Activated naive CD4-positive, alpha-beta T cell treated with anti-CD3 and anti-CD28 coated beads, Interleukin-2, amount 10 ng/mL, durations not matched to agents 7 days and 5 days (primary cell): ENCODE measurements at regions not wholly inside any gene's neighbourhood (a gene's known extent, or its start where the extent isn't known, plus 50 kb on each side); places are given as distances from the start of the nearest gene placed in this dataset.
"Not testable (repeated sequence)": the region's sequence is repeated elsewhere in the genome, so short reads cannot be mapped to it uniquely, and the experiment has no call there.

Experiments
- CTCF ChIA-PET: fragments of 350-600 bp; sonication (Branson Sonifier 250); formaldehyde crosslinking; loops from one replicate; lab custom pipeline; 2021; ENCODE audit warnings: antibody characterized with exemption; lab: Charles Lee
- DNase-seq: peaks from one replicate; pipeline ENCODE4 v3.0.0-alpha.2; 2020
- H3K27ac Mint-ChIP-seq: one replicate; pipeline ENCODE4 v1.8.0; 2021; ENCODE audit warnings: mild to moderate bottlenecking, moderate library complexity, mixed read lengths
- H3K27me3 Mint-ChIP-seq: one replicate; pipeline ENCODE4 v1.8.0; 2021; ENCODE audit warnings: mild to moderate bottlenecking, mixed read lengths
- H3K36me3 Mint-ChIP-seq: one replicate; pipeline ENCODE4 v1.8.0; 2021; ENCODE audit warnings: mixed read lengths
- H3K4me1 Mint-ChIP-seq: one replicate; pipeline ENCODE4 v1.8.0; 2021; ENCODE audit warnings: mixed read lengths
- H3K4me3 Mint-ChIP-seq: one replicate; pipeline ENCODE4 v1.8.0; 2021; ENCODE audit warnings: mild to moderate bottlenecking, moderate library complexity, mixed read lengths
- H3K9me3 Mint-ChIP-seq: one replicate; pipeline ENCODE4 v1.8.0; 2021; ENCODE audit warnings: mixed read lengths

DNA sequence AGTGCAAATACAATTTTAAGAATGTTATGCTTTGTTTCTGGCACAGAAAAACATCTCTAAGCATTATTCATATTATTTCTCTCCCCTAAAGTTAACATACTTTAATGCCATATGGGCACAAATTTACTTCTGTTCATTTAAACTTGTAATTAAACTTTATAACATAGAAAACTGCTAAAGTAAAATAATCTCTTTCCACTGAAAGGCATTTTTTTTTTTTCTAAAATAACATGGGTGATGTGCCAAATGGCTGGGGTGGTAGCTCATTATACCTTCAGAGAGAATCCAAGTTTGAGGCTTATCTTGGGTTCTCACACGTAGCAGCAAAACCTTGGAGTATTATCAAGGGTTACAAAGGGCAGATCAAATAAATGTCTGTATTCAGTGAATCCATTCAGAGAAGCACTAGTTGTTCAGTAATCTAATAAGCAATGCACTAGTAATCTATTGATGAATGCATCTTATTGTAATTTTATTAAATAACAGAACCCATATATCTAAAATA lies 257.6 kb upstream of the POU5F2 start:
- CTCF ChIA-PET, result no interaction called here
- no peak for DNase-seq
- H3K27me3 Mint-ChIP-seq, result no peaks in the 10 kb centered on the region
- H3K4me1 Mint-ChIP-seq, result peaks cover 2% of the 10 kb centered on the region
- peaks cover 7% of the 10 kb centered on the region for H3K9me3 Mint-ChIP-seq
- no peak overlapping the region for H3K27ac Mint-ChIP-seq
- H3K36me3 Mint-ChIP-seq, result peaks cover 6% of the 10 kb centered on the region
- no peak overlapping the region for H3K4me3 Mint-ChIP-seq

DNA sequence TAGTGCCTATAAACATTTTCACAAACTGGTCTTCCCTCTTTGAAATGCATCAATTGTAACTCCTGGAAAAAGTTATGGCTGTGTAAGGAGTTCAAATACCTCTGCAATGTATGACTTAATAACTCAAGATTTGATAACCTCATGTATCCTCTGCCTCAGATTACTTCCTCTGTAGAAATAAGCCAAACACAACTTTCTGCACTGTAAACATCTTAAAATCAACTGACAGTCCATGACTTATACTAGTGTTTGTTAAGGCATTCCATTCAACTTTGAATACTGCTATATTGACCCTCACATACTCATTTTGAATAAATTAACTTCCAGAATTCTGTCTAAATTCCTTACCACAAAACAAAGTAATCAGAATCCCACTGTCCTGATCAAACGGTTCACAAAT lies 256.2 kb upstream of the POU5F2 start:
- H3K36me3 Mint-ChIP-seq, result peaks cover 6% of the 10 kb centered on the region
- H3K4me3 Mint-ChIP-seq, result no peak overlapping the region
- peaks cover 2% of the 10 kb centered on the region for H3K4me1 Mint-ChIP-seq
- DNase-seq, result no peak
- H3K9me3 Mint-ChIP-seq, result peaks cover 7% of the 10 kb centered on the region
- no peaks in the 10 kb centered on the region for H3K27me3 Mint-ChIP-seq
- CTCF ChIA-PET, result no interaction called here
- H3K27ac Mint-ChIP-seq, result no peak overlapping the region

DNA sequence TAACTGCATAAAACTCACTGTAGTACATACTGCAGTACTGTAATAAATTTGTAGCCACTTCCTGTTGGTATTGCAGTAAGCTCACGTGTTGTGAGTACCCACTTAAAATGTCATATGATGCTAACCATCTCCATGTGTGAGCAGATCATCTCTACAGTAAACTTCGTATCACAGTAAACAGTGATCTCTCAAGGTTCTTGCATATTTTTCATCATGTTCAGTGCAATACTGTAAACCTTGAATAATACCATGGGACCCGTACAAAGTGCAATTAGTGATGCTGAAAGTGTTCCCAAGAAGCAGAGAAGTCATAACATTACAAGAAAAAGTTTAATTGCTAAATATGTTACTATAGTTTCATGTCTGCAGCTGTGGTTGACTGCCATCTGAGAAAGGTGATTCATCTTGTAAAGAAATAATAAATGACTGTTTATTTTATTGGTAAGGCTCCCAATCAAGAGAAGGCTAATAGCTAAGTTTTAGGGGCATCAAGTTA lies 253.8 kb upstream of the POU5F2 start:
- CTCF ChIA-PET, result no interaction called here

DNA sequence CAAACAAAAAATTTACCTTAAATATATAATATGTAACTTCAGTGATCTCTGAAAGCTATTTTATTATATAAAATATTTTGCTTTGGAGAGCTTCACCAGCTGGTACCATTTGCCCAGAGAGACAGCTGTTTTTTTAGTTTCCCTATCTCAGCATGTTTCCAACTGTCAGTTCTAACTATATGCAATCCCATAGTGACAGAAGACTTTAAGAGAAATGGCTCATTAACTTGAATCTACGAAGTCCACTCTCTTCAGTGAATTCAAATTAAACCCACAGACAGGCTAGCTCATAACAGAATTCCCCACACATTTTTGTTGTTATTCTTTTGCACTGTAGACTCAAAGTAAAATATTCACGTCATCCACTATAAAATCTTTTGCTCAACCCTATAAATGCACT lies 251.8 kb upstream of the POU5F2 start:
- Mint-ChIP-seq H3K27ac (no peak overlapping the region), H3K4me1 (peaks cover 2% of the 10 kb centered on the region), H3K27me3 (no peaks in the 10 kb centered on the region), H3K9me3 (no peaks in the 10 kb centered on the region), H3K36me3 (no peaks in the 10 kb centered on the region), H3K4me3 (no peak overlapping the region)
- CTCF ChIA-PET, result no interaction called here
- no peak for DNase-seq

More for the DNA sequence above, 253.8 kb upstream of the POU5F2 start:
- Mint-ChIP-seq H3K9me3 (no peaks in the 10 kb centered on the region), H3K4me3 (no peak overlapping the region), H3K36me3 (no peaks in the 10 kb centered on the region), H3K27ac (no peak overlapping the region), H3K4me1 (peaks cover 2% of the 10 kb centered on the region), H3K27me3 (no peaks in the 10 kb centered on the region)
- DNase-seq, result no peak

DNA sequence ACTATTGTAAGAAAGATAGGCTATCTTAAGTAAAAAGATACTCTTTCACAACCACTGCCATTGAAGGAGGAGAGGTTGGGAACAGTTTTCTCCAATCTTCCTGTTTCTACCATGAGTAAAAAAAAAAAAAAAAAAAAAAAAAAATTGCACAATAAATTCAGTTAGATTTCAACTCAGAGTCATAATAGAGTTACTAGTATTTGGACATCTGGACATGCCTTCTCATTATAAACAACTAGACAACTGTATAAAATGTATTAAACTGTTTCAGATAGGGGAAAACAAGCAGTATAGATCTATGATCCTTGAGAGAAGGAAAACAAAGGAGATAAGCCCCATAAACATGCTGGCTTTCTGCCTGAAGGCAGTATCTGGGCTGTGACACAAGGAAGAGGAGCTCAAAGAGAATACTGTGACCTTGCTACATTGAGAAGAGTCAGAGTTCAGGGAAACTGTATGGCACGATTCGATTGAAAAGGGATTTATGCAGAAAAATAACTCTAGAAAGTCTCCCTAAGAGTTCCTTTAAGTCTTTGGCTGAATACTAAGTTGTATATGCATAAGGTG lies 249.2 kb upstream of the POU5F2 start:
- H3K27ac Mint-ChIP-seq, result no peak overlapping the region
- H3K36me3 Mint-ChIP-seq, result no peaks in the 10 kb centered on the region
- H3K4me1 Mint-ChIP-seq, result peaks cover 2% of the 10 kb centered on the region
- H3K9me3 Mint-ChIP-seq, result peaks cover 2% of the 10 kb centered on the region
- no peaks in the 10 kb centered on the region for H3K27me3 Mint-ChIP-seq
- CTCF ChIA-PET, result no interaction called here
- no peak overlapping the region for H3K4me3 Mint-ChIP-seq
- DNase-seq, result no peak

DNA sequence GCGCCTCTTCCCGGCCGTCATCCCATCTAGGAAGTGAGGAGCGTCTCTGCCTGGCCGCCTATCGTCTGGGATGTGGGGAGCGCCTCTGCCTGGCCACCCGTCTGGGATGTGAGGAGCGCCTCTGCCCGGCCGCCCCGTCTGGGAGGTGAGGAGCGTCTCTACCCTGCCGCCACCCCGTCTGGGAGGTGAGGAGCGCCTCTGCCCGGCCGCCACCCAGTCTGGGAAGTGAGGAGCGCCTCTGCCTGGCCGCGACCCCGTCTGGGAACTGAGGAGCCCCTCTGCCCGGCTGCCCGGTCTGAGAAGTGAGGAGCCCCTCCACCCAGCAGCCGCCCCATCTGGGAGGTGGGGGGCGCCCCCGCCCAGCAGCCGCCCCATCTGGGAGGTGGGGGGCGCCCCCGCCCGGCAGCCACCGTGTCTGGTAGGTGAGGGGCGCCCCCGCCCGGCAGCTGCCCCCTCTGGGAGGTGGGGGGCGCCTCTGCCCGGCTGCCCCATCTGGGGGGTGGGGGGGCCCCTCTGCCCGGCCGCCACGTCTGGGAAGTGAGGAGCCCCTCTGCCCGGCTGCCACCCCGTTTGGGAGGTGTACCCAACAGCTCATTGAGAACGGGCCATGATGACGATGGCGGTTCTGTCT lies 244.7 kb upstream of the POU5F2 start:
- H3K27me3 Mint-ChIP-seq, H3K4me3 Mint-ChIP-seq, H3K9me3 Mint-ChIP-seq, H3K27ac Mint-ChIP-seq, CTCF ChIA-PET, H3K36me3 Mint-ChIP-seq, H3K4me1 Mint-ChIP-seq, DNase-seq: not testable (repeated sequence)

DNA sequence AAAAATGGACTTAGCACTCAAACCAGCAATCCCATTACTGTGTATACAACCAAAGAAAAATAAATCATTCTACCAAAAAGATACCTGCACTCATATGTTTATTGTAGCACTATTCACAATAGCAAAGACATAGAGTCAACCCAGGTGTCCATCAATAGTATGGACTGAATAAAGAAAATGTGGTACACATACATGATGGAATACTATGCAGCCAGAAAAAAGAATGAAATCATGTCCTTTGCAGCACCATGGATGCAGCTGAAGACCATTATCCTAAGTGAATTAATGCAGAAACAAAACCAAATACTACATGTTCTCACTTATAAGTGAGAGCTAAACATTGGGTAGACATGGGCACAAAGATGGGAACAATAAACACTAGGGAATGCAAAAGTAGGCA lies 236.8 kb upstream of the POU5F2 start:
- no peak overlapping the region for H3K27ac Mint-ChIP-seq
- H3K9me3 Mint-ChIP-seq, result peaks cover 33% of the 10 kb centered on the region
- no peaks in the 10 kb centered on the region for H3K27me3 Mint-ChIP-seq
- H3K36me3 Mint-ChIP-seq, result peaks cover 8% of the 10 kb centered on the region
- H3K4me3 Mint-ChIP-seq, result no peak overlapping the region
- no peaks in the 10 kb centered on the region for H3K4me1 Mint-ChIP-seq
- no peak for DNase-seq
- CTCF ChIA-PET, result no interaction called here

DNA sequence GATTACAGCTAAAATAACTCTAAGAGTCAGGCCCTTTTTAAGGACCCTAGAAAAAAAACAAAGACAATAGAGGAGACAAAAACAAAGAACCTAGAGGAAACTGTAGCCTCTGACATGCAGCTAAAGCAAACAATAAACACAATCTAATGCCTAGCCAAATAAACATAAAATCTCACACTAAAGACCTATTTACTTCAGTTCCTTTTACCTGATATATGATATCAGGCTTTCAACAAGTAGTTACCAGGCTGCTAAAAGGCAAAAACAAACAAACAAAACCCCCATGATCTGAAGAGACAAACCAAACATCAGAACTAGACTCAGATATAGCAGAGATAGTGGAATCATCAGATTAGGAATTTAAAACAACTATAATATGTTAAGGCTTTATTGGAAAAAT lies 226.5 kb upstream of the POU5F2 start:
- H3K4me1 Mint-ChIP-seq, result no peaks in the 10 kb centered on the region
- H3K36me3 Mint-ChIP-seq, result peaks cover 4% of the 10 kb centered on the region
- no peak overlapping the region for H3K4me3 Mint-ChIP-seq
- H3K27ac Mint-ChIP-seq, result no peak overlapping the region
- CTCF ChIA-PET, result no interaction called here
- H3K9me3 Mint-ChIP-seq, result no peaks in the 10 kb centered on the region
- no peaks in the 10 kb centered on the region for H3K27me3 Mint-ChIP-seq
- no peak for DNase-seq

DNA sequence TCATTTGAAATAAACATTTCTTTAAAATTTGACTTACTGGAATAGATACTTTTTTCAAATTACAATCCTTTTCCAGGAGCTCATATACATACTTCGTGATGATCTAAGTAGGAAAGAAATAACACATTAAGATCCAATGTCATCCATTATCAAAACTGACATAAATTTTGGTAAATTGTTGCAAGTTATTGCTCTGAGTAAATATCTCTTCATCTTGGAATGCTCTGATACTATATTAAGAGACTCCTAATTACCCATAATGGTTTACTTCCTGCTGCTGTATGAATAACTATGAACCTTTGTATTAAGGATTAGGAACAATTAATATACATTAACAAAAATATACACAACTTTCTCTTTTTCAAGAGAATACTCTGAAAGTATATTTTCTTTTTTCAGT lies 223.0 kb upstream of the POU5F2 start:
- no peak overlapping the region for H3K27ac Mint-ChIP-seq
- H3K4me3 Mint-ChIP-seq, result no peak overlapping the region
- DNase-seq, result no peak
- H3K36me3 Mint-ChIP-seq, result peaks cover 4% of the 10 kb centered on the region
- H3K4me1 Mint-ChIP-seq, result no peaks in the 10 kb centered on the region
- no peaks in the 10 kb centered on the region for H3K27me3 Mint-ChIP-seq
- CTCF ChIA-PET, result no interaction called here
- H3K9me3 Mint-ChIP-seq, result no peaks in the 10 kb centered on the region

DNA sequence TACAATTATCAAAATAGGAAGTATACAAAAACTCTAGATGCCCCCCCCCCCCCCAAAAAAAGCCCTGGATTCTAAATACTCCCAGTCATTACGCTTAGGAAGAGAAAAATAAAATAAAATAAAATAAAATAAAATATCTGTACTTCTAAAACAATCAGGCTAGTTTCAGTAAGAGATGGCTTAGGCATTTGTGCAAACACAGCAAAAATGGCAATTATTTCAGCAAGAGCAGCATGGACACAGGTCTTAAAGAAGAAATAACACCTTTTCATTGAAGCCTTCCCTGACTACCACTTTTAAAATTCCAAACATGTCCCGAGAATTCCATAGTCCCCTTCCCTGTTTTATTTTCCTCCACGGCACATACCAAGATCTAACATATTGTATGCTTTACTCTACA lies 218.6 kb upstream of the POU5F2 start:
- peaks cover 1% of the 10 kb centered on the region for H3K36me3 Mint-ChIP-seq
- no peak overlapping the region for H3K4me3 Mint-ChIP-seq
- CTCF ChIA-PET, result no interaction called here

DNA sequence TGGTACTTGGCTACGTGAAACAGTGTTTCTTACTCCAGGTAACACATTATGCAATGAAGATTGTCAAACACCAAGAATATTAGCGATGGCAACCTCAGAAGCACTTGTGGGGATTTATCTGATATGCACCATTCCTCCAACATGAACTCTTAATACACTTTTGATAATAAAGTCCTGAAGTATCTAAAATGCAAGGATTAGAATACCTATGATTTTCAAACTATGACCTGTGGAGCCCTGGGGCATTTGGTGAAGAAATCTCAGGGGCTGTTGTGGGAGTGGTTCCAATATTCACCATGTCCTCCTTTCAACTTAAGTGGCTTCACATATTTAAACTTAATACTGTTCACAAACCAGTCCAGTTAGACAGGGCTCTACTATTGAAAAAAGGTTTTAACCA lies 214.6 kb upstream of the POU5F2 start:
- Mint-ChIP-seq H3K4me1 (no peaks in the 10 kb centered on the region), H3K27me3 (no peaks in the 10 kb centered on the region), H3K9me3 (no peaks in the 10 kb centered on the region), H3K4me3 (no peak overlapping the region), H3K27ac (no peak overlapping the region), H3K36me3 (peaks cover 6% of the 10 kb centered on the region)
- CTCF ChIA-PET, result no interaction called here
- DNase-seq, result no peak

More for the DNA sequence above, 218.6 kb upstream of the POU5F2 start:
- DNase-seq, result no peak
- Mint-ChIP-seq H3K27ac (no peak overlapping the region), H3K4me1 (no peaks in the 10 kb centered on the region), H3K27me3 (no peaks in the 10 kb centered on the region), H3K9me3 (no peaks in the 10 kb centered on the region)

DNA sequence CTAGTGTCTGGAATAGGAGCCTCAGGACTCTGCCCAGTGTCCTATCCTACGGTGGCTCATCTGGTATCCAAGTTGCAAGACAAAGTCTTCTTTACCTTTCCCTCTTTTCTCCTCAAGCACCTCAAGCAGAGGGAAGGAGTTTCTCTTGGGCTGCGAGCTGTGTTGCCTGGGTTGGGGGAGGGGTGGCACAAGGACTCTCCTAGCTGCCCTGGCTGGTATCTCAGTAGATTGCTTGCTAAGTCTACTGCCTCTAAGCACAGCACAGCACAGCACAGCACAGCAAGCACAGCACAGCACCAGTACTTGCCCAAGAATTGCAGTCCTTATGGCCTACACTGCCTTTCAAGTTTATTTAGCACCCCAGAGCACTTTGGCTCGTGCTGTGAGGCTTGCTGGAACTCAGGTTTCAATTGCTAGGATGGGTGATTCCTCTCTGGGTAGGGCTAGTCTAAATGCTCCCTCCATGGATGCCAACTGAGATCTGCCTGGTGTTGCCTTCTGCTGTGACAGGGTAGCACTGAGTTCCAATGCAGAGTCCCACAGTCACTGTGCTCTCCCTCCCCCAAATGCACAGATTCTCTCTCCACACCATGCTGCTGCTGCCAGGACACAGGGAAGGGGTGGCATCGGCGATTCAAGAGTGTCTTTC lies 213.1 kb upstream of the POU5F2 start:
- CTCF ChIA-PET, result no interaction called here
- no peak for DNase-seq
- peaks cover 6% of the 10 kb centered on the region for H3K36me3 Mint-ChIP-seq

DNA sequence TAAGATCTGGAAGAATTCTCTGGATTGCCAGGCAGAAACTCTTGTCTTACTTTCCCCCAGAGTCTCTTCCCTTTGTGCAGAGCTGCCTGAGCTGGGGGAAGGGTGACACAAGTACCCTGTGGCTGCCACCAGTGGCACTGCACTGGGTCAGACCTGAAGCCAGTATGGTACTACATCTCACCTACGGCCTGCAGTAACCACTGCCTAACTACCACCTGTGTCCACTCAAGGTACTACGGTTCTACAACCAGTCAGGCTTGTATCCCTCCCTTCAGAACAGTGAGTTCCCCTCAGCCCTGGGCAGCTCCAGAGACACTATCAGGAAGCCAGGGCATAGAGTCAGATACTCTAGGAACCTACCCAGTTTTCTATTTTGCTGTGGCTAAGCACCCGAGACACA lies 212.0 kb upstream of the POU5F2 start:
- Mint-ChIP-seq H3K27ac (no peak overlapping the region), H3K36me3 (peaks cover 6% of the 10 kb centered on the region), H3K27me3 (no peaks in the 10 kb centered on the region), H3K4me1 (no peaks in the 10 kb centered on the region), H3K4me3 (no peak overlapping the region), H3K9me3 (peaks cover 3% of the 10 kb centered on the region)
- CTCF ChIA-PET, result no interaction called here
- no peak for DNase-seq

More for the DNA sequence above, 213.1 kb upstream of the POU5F2 start:
- Mint-ChIP-seq H3K9me3 (peaks cover 3% of the 10 kb centered on the region), H3K27ac (no peak overlapping the region), H3K4me1 (no peaks in the 10 kb centered on the region), H3K27me3 (no peaks in the 10 kb centered on the region), H3K4me3 (no peak overlapping the region)

DNA sequence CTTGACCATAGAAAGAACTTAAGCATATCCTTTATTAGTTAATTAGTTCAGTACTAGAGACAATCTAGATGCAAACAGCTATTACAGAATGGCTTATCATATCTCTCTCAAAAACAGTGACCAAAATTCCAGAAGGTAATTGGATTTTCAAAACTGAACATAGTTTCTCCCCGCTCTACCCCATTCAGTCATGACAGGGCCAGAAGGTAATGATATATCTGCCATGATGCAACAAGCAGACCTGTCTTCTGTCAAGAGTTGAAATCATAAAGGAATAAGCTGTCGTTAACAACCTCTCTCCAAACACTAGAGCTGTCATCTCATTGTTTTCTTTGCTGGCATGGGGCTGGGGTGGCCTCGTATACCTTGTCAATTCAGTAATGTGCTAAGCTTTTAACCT lies 200.5 kb upstream of the POU5F2 start:
- Mint-ChIP-seq H3K4me3 (no peak overlapping the region), H3K36me3 (peaks cover 1% of the 10 kb centered on the region), H3K27ac (no peak overlapping the region), H3K27me3 (no peaks in the 10 kb centered on the region), H3K4me1 (peaks cover 6% of the 10 kb centered on the region), H3K9me3 (no peaks in the 10 kb centered on the region)
- CTCF ChIA-PET, result no interaction called here
- DNase-seq, result no peak

DNA sequence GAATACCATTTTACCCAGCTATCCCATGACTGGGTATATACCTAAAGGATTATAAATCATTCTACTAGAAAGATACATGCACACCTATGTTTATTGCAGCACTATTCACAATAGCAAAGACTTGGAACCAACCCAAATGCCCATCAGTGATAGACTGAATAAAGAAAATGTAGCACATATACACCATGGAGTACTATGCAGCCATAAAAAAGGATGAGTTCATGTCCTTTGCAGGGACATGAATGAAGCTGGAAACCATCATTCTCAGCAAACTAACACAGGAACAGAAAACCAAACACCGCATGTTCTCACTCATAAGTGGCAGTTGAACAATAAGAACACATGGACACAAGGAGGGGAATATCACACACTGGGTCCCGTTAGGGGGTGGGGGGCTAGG lies 191.9 kb upstream of the POU5F2 start:
- H3K27me3 Mint-ChIP-seq, H3K4me1 Mint-ChIP-seq, H3K27ac Mint-ChIP-seq, H3K36me3 Mint-ChIP-seq, CTCF ChIA-PET, DNase-seq, H3K9me3 Mint-ChIP-seq, H3K4me3 Mint-ChIP-seq: not testable (repeated sequence)
